Activated T-cell treated with anti-CD3 and anti-CD28 coated beads for 24 hours (primary cell): ENCODE measurements at regions not wholly inside any gene's neighbourhood (a gene's known extent, or its start where the extent isn't known, plus 50 kb on each side); places are given as distances from the start of the nearest gene placed in this dataset.

Source experiments
- DNase-seq: peaks from one replicate; pipeline ENCODE4 v3.0.0-alpha.2; 2020; ENCODE audit warnings: low read depth

GRCh38 chr3:127349501-127350171 lies 61.8 kb upstream of the PRR20G start:
- DNase-seq: no peak

GRCh38 chr3:127342735-127343134 lies 54.9 kb upstream of the PRR20G start:
- DNase-seq: no peak

- no peak for DNase-seq
These were observed 52.3 kb upstream of the PRR20G start for GRCh38 chr3:127339928-127340861.

- DNase-seq: no peak
These were observed 51.2 kb upstream of the PRR20G start for GRCh38 chr3:127339016-127339415.

GRCh38 chr3:127337911-127338531 lies 50.2 kb upstream of the PRR20G start:
- DNase-seq: no peak
